ENCODE measurements at regions not wholly inside any gene's neighbourhood (a gene's known extent, or its start where the extent isn't known, plus 50 kb on each side); places are given as distances from the start of the nearest gene placed in this dataset.

DNA sequence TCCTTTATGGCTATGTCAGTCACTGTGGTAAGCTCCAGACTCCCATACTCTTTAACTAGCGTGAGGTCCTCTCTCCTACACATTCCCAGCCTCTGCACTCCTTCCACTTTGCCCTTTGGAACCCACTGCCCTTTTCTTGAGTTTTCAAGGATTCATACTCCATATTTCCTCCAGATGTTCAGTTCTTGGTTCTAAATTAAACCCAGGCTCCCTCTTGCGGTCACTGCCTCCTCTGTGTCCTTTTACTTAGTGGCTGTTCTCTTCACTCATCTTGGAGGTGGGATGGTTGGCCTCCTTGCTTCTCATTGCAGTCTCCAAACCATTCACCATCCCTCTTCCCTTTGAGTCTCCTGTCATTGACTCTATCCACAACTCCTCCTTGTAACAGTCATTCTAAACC is 208.1 kb downstream of the TGFB2 start:
- POLR2A ChIA-PET, result no interaction called here
- no peak for TF ChIP-seq CCNT2 (IDR thresholded peaks at IDR 0.05; ENCODE audit: borderline replicate concordance, extremely low read depth, insufficient read length, low read depth, low read length)
- TF ChIP-seq ZNF12 (CRISPR knock-in tag; IDR thresholded peaks at IDR 0.05), result no peak
- no peak for TF ChIP-seq MTA1 (IDR thresholded peaks at IDR 0.05; ENCODE audit: borderline replicate concordance)
- no peak for TF ChIP-seq CBX2 (IDR thresholded peaks at IDR 0.05; ENCODE audit: insufficient read depth, low read length, poor library complexity, severe bottlenecking)
- no peak for TF ChIP-seq TCF7 (IDR thresholded peaks at IDR 0.05; ENCODE audit: borderline replicate concordance)
- TF ChIP-seq AFF4 (CRISPR knock-in tag; IDR thresholded peaks at IDR 0.05), result no peak
- TF ChIP-seq, protein P1, sequence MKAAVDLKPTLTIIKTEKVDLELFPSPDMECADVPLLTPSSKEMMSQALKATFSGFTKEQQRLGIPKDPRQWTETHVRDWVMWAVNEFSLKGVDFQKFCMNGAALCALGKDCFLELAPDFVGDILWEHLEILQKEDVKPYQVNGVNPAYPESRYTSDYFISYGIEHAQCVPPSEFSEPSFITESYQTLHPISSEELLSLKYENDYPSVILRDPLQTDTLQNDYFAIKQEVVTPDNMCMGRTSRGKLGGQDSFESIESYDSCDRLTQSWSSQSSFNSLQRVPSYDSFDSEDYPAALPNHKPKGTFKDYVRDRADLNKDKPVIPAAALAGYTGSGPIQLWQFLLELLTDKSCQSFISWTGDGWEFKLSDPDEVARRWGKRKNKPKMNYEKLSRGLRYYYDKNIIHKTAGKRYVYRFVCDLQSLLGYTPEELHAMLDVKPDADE (conservative IDR thresholded peaks at IDR 0.05; ENCODE audit: control insufficient read depth, low read depth, low read length), result no peak
- TF ChIP-seq GTF2B (IDR thresholded peaks at IDR 0.05; ENCODE audit: extremely low read depth, insufficient read length), result no peak
- no peak for TF ChIP-seq MTA3 (IDR thresholded peaks at IDR 0.05; ENCODE audit: borderline replicate concordance)
- TF ChIP-seq SIN3A (IDR thresholded peaks at IDR 0.05; ENCODE audit: borderline replicate concordance in 2 of 2, control insufficient read depth in 1 of 2, low read depth in 2 of 2, low read length in 2 of 2), result no peak
- no peak for TF ChIP-seq ZNF140 (CRISPR knock-in tag; IDR thresholded peaks at IDR 0.05)

More for the DNA sequence above, 208.1 kb downstream of the TGFB2 start:
- no peaks in the 10 kb centered on the region for H3K27me3 ChIP-seq (ENCODE audit: control insufficient read depth in 2 of 2, insufficient read depth in 2 of 2, low read length in 2 of 2)
- in situ Hi-C loops (cut with MboI) (loop anchor here (10.0 kb wide), 1 partner anchor 198 kb away; no protein-coding TSS in a partner anchor), intact Hi-C loops (cut with micrococcal nuclease) (loop anchor here (2.0 to 10.0 kb wide), 5 partner anchors 188 to 1262 kb away; no protein-coding TSS in a partner anchor)
- H3K9me3 ChIP-seq (replicated peaks; ENCODE audit: control insufficient read depth, insufficient read depth, low read depth, low read length), result no peaks in the 10 kb centered on the region
- BruUV-seq (replicated peaks), result no TSS peak
- H3K9me1 ChIP-seq (ENCODE audit: control insufficient read depth, insufficient read depth, low read length), result no peaks in the 10 kb centered on the region
- ATAC-seq (peak; percentile 90), FAIRE-seq (peak; percentile 57), DNase-seq (ENCODE audit: extremely low read depth in 1 of 4, low spot score in 3 of 4) (peak; percentile 20 to 56 (median 26))
- WGBS (ENCODE audit: insufficient coverage, low coverage, missing lambda C conversion rate), result 5% methylated on average over 2 of the region's 2 CpGs
- H3K9ac ChIP-seq (ENCODE audit: insufficient read depth in 1 of 2, low read depth in 2 of 2, low read length in 2 of 2), result no peak overlapping the region
- CTCF ChIA-PET (ENCODE audit: low intra/inter-chr PET ratio), result interaction anchor here (1.1 kb wide), 1 partner anchor 214 kb away, joined by 3 read pairs; no protein-coding TSS in a partner anchor
- H4K20me1 ChIP-seq (replicated peaks; ENCODE audit: control insufficient read depth, insufficient read depth, low read length), result no peaks in the 10 kb centered on the region
- no peaks in the 10 kb centered on the region for H3K36me3 ChIP-seq (ENCODE audit: control insufficient read depth, insufficient read depth, low read length)
- H2AFZ ChIP-seq (ENCODE audit: low read depth, low read length), result peak overlapping the region; percentile 56; the same call in 1 of the 2 replicates
- H3K27ac ChIP-seq (ENCODE audit: extremely low read depth, low read depth, low read length), result no peak overlapping the region
- no peaks in the 10 kb centered on the region; a peak in 1 of 5 replicates for H3K4me1 ChIP-seq (replicated peaks in 1 of 2; ENCODE audit: control insufficient read depth in 2 of 2, insufficient read depth in 2 of 2, low read length in 2 of 2)
- no peak overlapping the region for H3K4me3 ChIP-seq
- H3K4me2 ChIP-seq (ENCODE audit: insufficient read depth, low read length), result no peak overlapping the region; the same call in 1 of the 2 replicates
- no peaks in the 10 kb centered on the region for H3K79me2 ChIP-seq (ENCODE audit: control insufficient read depth, insufficient read depth, low read length)
